ENCODE measurements at regions not wholly inside any gene's neighbourhood (a gene's known extent, or its start where the extent isn't known, plus 50 kb on each side); places are given as distances from the start of the nearest gene placed in this dataset.

DNA sequence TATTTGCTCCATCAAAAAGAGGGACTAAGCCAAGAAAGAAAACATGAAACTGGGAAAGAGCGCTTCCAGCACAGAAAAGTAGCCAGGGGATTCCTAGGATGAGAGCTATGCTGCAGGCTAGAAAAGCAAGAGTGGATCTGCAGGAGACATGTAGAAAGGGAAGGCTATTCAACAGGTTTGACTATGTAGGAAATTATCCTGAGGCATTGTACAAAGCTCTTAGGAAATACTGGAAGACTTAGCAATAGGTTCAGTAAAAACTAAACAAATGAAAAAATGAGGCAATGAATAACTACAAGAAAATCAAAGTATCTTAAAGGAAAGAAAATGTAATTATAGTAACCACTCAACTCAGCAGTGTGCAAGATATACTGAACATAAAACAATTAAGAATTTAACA, 178.7 kb upstream of the FOXN2 start:
- Histone ChIP-seq H3K27ac (no peak overlapping the region), H3K27me3 (no peaks in the 10 kb centered on the region), H3K4me3 (no peak overlapping the region), H3K4me1 (peaks cover 0 to 4% (median 0%) of the 10 kb centered on the region in 4 donors), H3K36me3 (no peaks in the 10 kb centered on the region), H3K9me3 (no peaks in the 10 kb centered on the region)
- ATAC-seq: no peak
- 100% methylated on average over 1 of the region's 1 CpG for WGBS (ENCODE audit: insufficient coverage, low coverage, low lambda C conversion rate, missing lambda C conversion rate)
- DNase-seq: no peak
- intact Hi-C loops (cut with DNase I): no loop called here
- TF ChIP-seq POLR2A (IDR thresholded peaks at IDR 0.05): no peak
- TF ChIP-seq, protein P1, sequence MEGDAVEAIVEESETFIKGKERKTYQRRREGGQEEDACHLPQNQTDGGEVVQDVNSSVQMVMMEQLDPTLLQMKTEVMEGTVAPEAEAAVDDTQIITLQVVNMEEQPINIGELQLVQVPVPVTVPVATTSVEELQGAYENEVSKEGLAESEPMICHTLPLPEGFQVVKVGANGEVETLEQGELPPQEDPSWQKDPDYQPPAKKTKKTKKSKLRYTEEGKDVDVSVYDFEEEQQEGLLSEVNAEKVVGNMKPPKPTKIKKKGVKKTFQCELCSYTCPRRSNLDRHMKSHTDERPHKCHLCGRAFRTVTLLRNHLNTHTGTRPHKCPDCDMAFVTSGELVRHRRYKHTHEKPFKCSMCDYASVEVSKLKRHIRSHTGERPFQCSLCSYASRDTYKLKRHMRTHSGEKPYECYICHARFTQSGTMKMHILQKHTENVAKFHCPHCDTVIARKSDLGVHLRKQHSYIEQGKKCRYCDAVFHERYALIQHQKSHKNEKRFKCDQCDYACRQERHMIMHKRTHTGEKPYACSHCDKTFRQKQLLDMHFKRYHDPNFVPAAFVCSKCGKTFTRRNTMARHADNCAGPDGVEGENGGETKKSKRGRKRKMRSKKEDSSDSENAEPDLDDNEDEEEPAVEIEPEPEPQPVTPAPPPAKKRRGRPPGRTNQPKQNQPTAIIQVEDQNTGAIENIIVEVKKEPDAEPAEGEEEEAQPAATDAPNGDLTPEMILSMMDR (IDR thresholded peaks at IDR 0.05): no peak

DNA sequence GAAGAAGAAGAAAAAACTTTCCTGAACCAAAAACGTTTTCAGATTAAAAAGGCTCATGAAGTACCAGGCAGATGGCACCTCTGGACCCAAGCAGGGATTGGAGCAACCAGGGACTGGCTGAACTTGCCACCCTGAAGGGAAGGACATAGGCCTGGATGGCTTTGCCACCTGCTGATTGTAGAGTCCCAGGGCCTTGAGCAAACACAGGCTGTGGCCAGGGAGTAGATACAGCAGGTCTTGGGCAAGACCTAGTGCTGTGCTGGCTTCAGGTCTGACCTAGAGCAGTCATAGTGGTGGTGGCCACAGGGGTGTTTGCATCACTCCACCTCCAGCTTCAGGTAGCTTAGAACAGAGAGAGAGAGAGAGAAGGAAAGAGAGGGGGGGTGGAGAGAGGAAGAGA, 176.7 kb upstream of the FOXN2 start:
- no peak for TF ChIP-seq POLR2A (IDR thresholded peaks at IDR 0.05)
- TF ChIP-seq, protein P1 (IDR thresholded peaks at IDR 0.05): peak in 1 of 4 donors; percentile 6
- 11% methylated on average over 1 of the region's 1 CpG for WGBS (ENCODE audit: insufficient coverage, low coverage, low lambda C conversion rate, missing lambda C conversion rate)
- Histone ChIP-seq H3K36me3 (no peaks in the 10 kb centered on the region), H3K4me3 (no peak overlapping the region), H3K27ac (peak overlapping the region in 1 of 3 donors; percentile 31), H3K4me1 (peaks cover 0 to 4% (median 0%) of the 10 kb centered on the region in 4 donors), H3K9me3 (no peaks in the 10 kb centered on the region), H3K27me3 (no peaks in the 10 kb centered on the region)
- peak; percentile 92 to 99 (median 96) for ATAC-seq
- peak; percentile 60 to 88 (median 85) for DNase-seq
- intact Hi-C loops (cut with DNase I): no loop called here

DNA sequence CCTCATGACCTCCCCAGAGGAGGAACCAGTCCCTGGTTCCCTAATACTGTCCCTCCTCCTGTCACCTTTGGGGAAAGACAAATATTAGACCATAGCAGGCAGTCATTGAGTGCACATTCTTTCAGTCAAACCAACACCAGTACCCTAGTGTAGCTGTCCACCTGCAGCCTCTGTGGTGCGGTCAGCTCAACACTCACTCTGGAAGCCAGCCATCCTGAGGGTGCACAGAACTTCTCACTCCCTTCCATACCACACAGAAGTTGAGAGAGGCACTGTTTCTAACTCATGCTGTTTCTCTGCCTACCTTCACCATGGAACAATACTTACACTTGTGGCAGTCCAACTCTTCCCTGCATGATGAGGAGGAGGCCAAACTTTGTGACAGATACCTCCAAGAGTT, 175.6 kb upstream of the FOXN2 start:
- 0% methylated on average over 1 of the region's 1 CpG for WGBS (ENCODE audit: insufficient coverage, low coverage, low lambda C conversion rate, missing lambda C conversion rate)
- intact Hi-C loops (cut with DNase I): no loop called here
- no peak for TF ChIP-seq POLR2A (IDR thresholded peaks at IDR 0.05)
- TF ChIP-seq, protein P1 (IDR thresholded peaks at IDR 0.05): no peak

DNA sequence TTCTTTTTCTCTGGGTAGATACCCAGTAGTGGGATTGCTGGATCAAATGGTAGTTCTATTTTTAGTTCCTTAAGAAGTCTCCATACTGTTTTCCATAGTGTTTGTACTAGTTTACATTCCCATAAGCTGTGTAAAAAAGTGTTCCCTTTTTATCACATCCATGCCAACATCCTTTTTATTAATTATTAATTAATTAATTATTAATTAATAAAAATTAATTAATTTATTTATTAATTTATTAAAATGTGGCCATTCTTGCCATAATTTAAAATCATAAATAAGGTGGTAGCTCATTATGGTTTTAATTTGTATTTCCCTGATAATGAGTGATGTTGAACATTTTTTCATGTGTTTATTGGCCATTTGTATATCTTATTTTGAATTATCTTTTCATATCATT, 173.9 kb upstream of the FOXN2 start:
- H3K27ac ChIP-seq: no peak overlapping the region
- DNase-seq (no peak), ATAC-seq (no peak)
- TF ChIP-seq, protein P1 (IDR thresholded peaks at IDR 0.05): no peak
- TF ChIP-seq POLR2A (IDR thresholded peaks at IDR 0.05): no peak
- no peak overlapping the region for H3K4me3 ChIP-seq
- H3K27me3 ChIP-seq: no peaks in the 10 kb centered on the region
- no peaks in the 10 kb centered on the region for H3K9me3 ChIP-seq
- H3K4me1 ChIP-seq: peaks cover 0 to 4% (median 0%) of the 10 kb centered on the region in 4 donors
- no peaks in the 10 kb centered on the region for H3K36me3 ChIP-seq
- intact Hi-C loops (cut with DNase I): no loop called here

More for the DNA sequence above, 175.6 kb upstream of the FOXN2 start:
- H3K4me3 ChIP-seq: no peak overlapping the region
- no peak for DNase-seq
- no peaks in the 10 kb centered on the region for H3K27me3 ChIP-seq
- no peak for ATAC-seq
- no peak overlapping the region for H3K27ac ChIP-seq
- no peaks in the 10 kb centered on the region for H3K9me3 ChIP-seq
- H3K4me1 ChIP-seq: peaks cover 0 to 4% (median 0%) of the 10 kb centered on the region in 4 donors
- H3K36me3 ChIP-seq: no peaks in the 10 kb centered on the region

DNA sequence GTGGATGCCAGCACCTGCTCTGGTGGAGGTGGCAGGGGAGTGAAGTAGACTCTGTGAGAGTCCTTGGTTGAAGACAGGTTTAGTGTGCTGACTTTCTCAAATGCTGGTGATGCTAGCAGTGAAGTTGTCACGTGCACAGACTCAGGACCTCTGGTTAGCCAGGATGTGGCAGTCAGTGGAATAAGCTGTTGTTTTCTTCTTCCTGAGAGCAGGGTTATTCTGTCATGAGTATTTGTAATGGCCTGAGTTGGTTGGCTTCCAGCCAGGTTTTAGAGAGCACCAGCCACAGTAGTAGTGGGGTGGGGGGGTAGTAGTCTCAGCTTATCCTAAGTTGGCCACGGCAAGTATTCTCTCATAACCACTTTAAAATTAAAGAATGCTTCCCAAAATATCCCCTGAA, 169.7 kb upstream of the FOXN2 start:
- DNase-seq: no peak
- TF ChIP-seq POLR2A (IDR thresholded peaks at IDR 0.05): no peak
- TF ChIP-seq, protein P1 (IDR thresholded peaks at IDR 0.05): no peak
- Histone ChIP-seq H3K9me3 (no peaks in the 10 kb centered on the region), H3K4me1 (peaks cover 0 to 11% (median 0%) of the 10 kb centered on the region in 4 donors), H3K4me3 (no peak overlapping the region), H3K36me3 (no peaks in the 10 kb centered on the region), H3K27me3 (no peaks in the 10 kb centered on the region), H3K27ac (no peak overlapping the region)
- intact Hi-C loops (cut with DNase I): no loop called here
- ATAC-seq: peak; percentile 30 to 36 (median 34)
- 65% methylated on average over 1 of the region's 2 CpGs for WGBS (ENCODE audit: insufficient coverage, low coverage, low lambda C conversion rate, missing lambda C conversion rate)

All from right lobe of liver (tissue), 6 donors.